CD14-positive monocyte (primary cell): ENCODE measurements at regions not wholly inside any gene's neighbourhood (a gene's known extent, or its start where the extent isn't known, plus 50 kb on each side); places are given as distances from the start of the nearest gene placed in this dataset.

ENCODE experiments used
- DNase-seq, 3 donors: peaks; one replicate each; pipeline ENCODE4 v3.0.0-alpha.2; 2011 to 2022
- H2AFZ ChIP-seq: 2 replicates; pipeline ENCODE4 v1.6.0; 2012; ENCODE audit warnings: mild to moderate bottlenecking, low read depth, low read length, inconsistent platforms; ENCODE audit not compliant: insufficient read depth, poor library complexity, severe bottlenecking
- H3K27ac ChIP-seq, 2 donors: 1 replicate in 1 of 2; 2 replicates in 1 of 2; pipeline ENCODE4 v1.5.1; 2012 to 2013; ENCODE audit warnings: low read length in 2 of 2, control low read depth in 1 of 2, inconsistent platforms in 1 of 2, low read depth in 1 of 2, mild to moderate bottlenecking in 1 of 2
- H3K27me3 ChIP-seq, 2 donors: one replicate each; pipeline versions ENCODE4 v1.6.0 to v1.6.1; 2011 to 2013; ENCODE audit warnings: low read length in 2 of 2; ENCODE audit not compliant: control insufficient read depth in 2 of 2, insufficient read depth in 2 of 2
- H3K36me3 ChIP-seq, 2 donors: replicated peaks in 1 of 2; 1 replicate in 1 of 2; 2 replicates in 1 of 2; pipeline versions ENCODE4 v1.5.1 to v1.6.1; 2012 to 2013; ENCODE audit warnings: low read length in 2 of 2, control low read depth in 1 of 2, inconsistent platforms in 1 of 2, mild to moderate bottlenecking in 1 of 2; ENCODE audit not compliant: insufficient read depth in 2 of 2, control insufficient read depth in 1 of 2
- H3K4me1 ChIP-seq, 2 donors: 1 replicate in 1 of 2; 2 replicates in 1 of 2; pipeline versions ENCODE4 v1.5.1 to v1.6.1; 2012 to 2013; ENCODE audit warnings: low read length in 2 of 2, control low read depth in 1 of 2, inconsistent platforms in 1 of 2, mild to moderate bottlenecking in 1 of 2, moderate library complexity in 1 of 2; ENCODE audit not compliant: insufficient read depth in 2 of 2, control insufficient read depth in 1 of 2
- H3K4me2 ChIP-seq: replicated peaks from 2 replicates; pipeline ENCODE3; 2012; ENCODE audit warnings: low read length, moderate library complexity, mild to moderate bottlenecking; ENCODE audit not compliant: poor library complexity, severe bottlenecking; ENCODE audit errors: extremely low read depth
- H3K4me3 ChIP-seq, 3 experiments: fragments of 200-600 bp in 1 of 3; sonication (generic) in 1 of 3; replicated peaks in 1 of 3; 1 replicate in 2 of 3; 2 replicates in 1 of 3; pipeline ENCODE4 v1.5.1; 2011 to 2013; ENCODE audit warnings: low read length in 3 of 3, mild to moderate bottlenecking in 3 of 3, control low read depth in 2 of 3, low read depth in 2 of 3, inconsistent platforms in 1 of 3, moderate library complexity in 1 of 3
- H3K79me2 ChIP-seq: 2 replicates; pipeline ENCODE4 v1.6.0; 2012; ENCODE audit warnings: mild to moderate bottlenecking, control low read depth, inconsistent platforms, low read length, moderate library complexity; ENCODE audit not compliant: insufficient read depth
- H3K9ac ChIP-seq: 2 replicates; pipeline ENCODE4 v1.6.0; 2017; ENCODE audit warnings: low read length, mild to moderate bottlenecking; ENCODE audit not compliant: insufficient read depth, poor library complexity, severe bottlenecking
- H3K9me3 ChIP-seq, 2 donors: replicated peaks in 1 of 2; 1 replicate in 1 of 2; 2 replicates in 1 of 2; pipeline versions ENCODE4 v1.5.1 to v1.6.1; 2012 to 2013; ENCODE audit warnings: low read length in 2 of 2, control low read depth in 1 of 2; ENCODE audit not compliant: control insufficient read depth in 1 of 2, insufficient read depth in 1 of 2
- H4K20me1 ChIP-seq: 2 replicates; pipeline ENCODE4 v1.6.0; 2012; ENCODE audit warnings: mild to moderate bottlenecking, low read length, control low read depth, moderate library complexity; ENCODE audit not compliant: insufficient read depth
- H3K27ac Mint-ChIP-seq, 7 donors: one replicate each; pipeline ENCODE4 v1.8.0; 2020; ENCODE audit warnings: mild to moderate bottlenecking in 7 of 7, mixed read lengths in 7 of 7, moderate library complexity in 6 of 7, inconsistent platforms in 2 of 7
- H3K27me3 Mint-ChIP-seq, 3 donors: one replicate each; pipeline ENCODE4 v1.8.0; 2021 to 2022; ENCODE audit warnings: low read depth in 3 of 3, mild to moderate bottlenecking in 3 of 3, mixed read lengths in 3 of 3, moderate library complexity in 3 of 3, inconsistent platforms in 1 of 3
- H3K36me3 Mint-ChIP-seq, 2 donors: one replicate each; pipeline ENCODE4 v1.8.0; 2020; ENCODE audit warnings: mixed read lengths in 2 of 2, inconsistent platforms in 1 of 2, mild to moderate bottlenecking in 1 of 2
- H3K4me1 Mint-ChIP-seq: one replicate; pipeline ENCODE4 v1.8.0; 2020; ENCODE audit warnings: mild to moderate bottlenecking, mixed read lengths
- H3K4me3 Mint-ChIP-seq, 2 donors: one replicate each; pipeline ENCODE4 v1.8.0; 2020; ENCODE audit warnings: mild to moderate bottlenecking in 2 of 2, mixed read lengths in 2 of 2, moderate library complexity in 1 of 2
- H3K9me3 Mint-ChIP-seq, 7 donors: one replicate each; pipeline ENCODE4 v1.8.0; 2020 to 2022; ENCODE audit warnings: mixed read lengths in 7 of 7, mild to moderate bottlenecking in 6 of 7, moderate library complexity in 6 of 7, inconsistent platforms in 2 of 7
- CTCF ChIP-seq: fragments of 200-600 bp; IDR thresholded peaks from one replicate; pipeline ENCODE4 v1.8.0; 2022; ENCODE audit warnings: antibody characterized with exemption, mild to moderate bottlenecking
- WGBS: methylation state at CpG from one replicate; pipeline ENCODE4 v1.1.5; 2013; ENCODE audit warnings: missing lambda C conversion rate; ENCODE audit not compliant: insufficient coverage; 5-methylcytosine and 5-hydroxymethylcytosine counted together
- intact Hi-C, 2 donors: fragments of 100-400 bp; cut with micrococcal nuclease; formaldehyde crosslinking; loops; one replicate each; pipeline versions ENCODE4 v1.15.0 to v1.15.1; 2023

DNA sequence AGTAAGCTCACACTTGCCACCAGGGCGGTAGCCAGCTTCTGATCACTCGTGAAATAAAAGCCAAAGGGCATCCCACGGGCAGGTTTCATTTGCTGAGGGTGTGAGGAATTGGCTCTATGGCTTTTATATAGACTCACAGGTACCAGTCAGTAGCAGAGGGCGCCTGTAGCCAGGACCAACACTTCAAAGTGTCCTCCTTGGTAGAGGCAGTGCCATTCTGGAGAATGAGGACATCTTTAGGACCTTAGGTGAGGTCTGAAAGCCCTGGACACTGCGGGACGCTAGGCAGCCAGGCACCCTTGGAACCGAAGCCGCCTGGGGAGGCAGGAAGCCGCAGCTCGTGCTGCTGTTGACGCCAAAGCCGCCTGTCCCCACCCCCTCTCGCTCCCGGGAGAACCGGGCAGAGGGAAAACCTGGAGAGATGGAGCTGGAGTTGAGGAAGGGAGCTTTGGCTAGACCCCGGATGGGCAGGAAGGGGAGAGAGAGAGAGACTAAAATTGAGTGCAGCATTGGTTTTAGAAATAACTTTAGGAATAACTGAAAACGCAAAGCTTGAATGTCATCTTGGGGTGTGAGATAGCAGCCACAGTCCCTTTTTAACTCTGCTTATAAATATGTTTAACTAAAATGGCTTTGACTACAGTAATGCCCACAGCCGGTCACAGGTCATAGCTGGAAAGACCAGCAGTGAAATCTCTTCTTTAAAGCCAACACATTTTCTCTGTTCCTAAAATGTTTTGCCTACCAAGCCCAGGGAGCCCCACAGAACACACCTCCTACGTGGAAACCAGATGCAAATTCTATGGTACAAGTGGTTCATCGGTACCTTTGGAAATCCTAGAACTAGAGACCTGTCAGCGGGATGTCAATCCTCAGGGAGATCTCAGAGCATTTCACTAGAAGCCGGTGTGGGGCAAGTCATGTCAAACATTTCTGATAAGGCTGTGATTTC is 128.5 kb upstream of the CDYL start:
- Histone ChIP-seq H3K4me1 (peaks cover 3 to 5% of the 10 kb centered on the region in 2 donors), H3K79me2 (no peaks in the 10 kb centered on the region), H3K36me3 (no peaks in the 10 kb centered on the region), H3K9me3 (no peaks in the 10 kb centered on the region), H4K20me1 (no peaks in the 10 kb centered on the region), H3K27ac (no peak overlapping the region), H3K4me3 (peak overlapping the region in 1 of 3 experiments; percentile 50), H3K27me3 (peaks cover 6 to 8% of the 10 kb centered on the region in 2 donors), H2AFZ (peak overlapping the region; percentile 92), H3K9ac (peak overlapping the region; percentile 32), H3K4me2 (peak overlapping the region; percentile 62)
- Mint-ChIP-seq H3K4me3 (peak overlapping the region; percentile 71 to 84), H3K9me3 (peaks cover 0 to 5% (median 2%) of the 10 kb centered on the region in 7 donors), H3K27me3 (peaks cover 21 to 22% (median 21%) of the 10 kb centered on the region in 3 donors), H3K4me1 (peaks cover 9% of the 10 kb centered on the region), H3K27ac (peak overlapping the region in 2 of 7 donors; percentile 10 to 13), H3K36me3 (no peaks in the 10 kb centered on the region)
- TF ChIP-seq CTCF, result no peak
- DNase-seq, result no peak
- 22% methylated on average over 7 of the region's 22 CpGs for WGBS
- intact Hi-C loops, result no loop called here

- Histone ChIP-seq H3K9me3 (no peaks in the 10 kb centered on the region), H3K27me3 (peaks cover 6 to 8% of the 10 kb centered on the region in 2 donors), H3K4me2 (no peak overlapping the region), H3K4me3 (no peak overlapping the region), H3K36me3 (no peaks in the 10 kb centered on the region), H3K4me1 (peaks cover 3 to 5% of the 10 kb centered on the region in 2 donors), H4K20me1 (no peaks in the 10 kb centered on the region), H3K79me2 (no peaks in the 10 kb centered on the region), H3K9ac (no peak overlapping the region), H2AFZ (no peak overlapping the region), H3K27ac (no peak overlapping the region)
- Mint-ChIP-seq H3K9me3 (peaks cover 0 to 8% (median 2%) of the 10 kb centered on the region in 7 donors), H3K4me3 (no peak overlapping the region), H3K27ac (no peak overlapping the region), H3K36me3 (no peaks in the 10 kb centered on the region), H3K4me1 (peaks cover 9% of the 10 kb centered on the region), H3K27me3 (peaks cover 21 to 22% (median 21%) of the 10 kb centered on the region in 3 donors)
- intact Hi-C loops, result no loop called here
- TF ChIP-seq CTCF, result no peak
- no peak for DNase-seq
- WGBS, result 100% methylated on average over 1 of the region's 5 CpGs
These were observed 130.4 kb upstream of the CDYL start for GRCh38 chr6:4645713-4646360.
